HG03175 (cell line): ENCODE measurements at regions not wholly inside any gene's neighbourhood (a gene's known extent, or its start where the extent isn't known, plus 50 kb on each side); places are given as distances from the start of the nearest gene placed in this dataset.
"Not testable (repeated sequence)": the region's sequence is repeated elsewhere in the genome, so short reads cannot be mapped to it uniquely, and the experiment has no call there.

ENCODE experiments used
- ATAC-seq: cut with Tn5 transposase; IDR thresholded peaks from one replicate; pipeline ENCODE4 v1.9.1; 2021; ENCODE audit warnings: mild to moderate bottlenecking, moderate library complexity; ENCODE audit not compliant: unreplicated experiment

DNA sequence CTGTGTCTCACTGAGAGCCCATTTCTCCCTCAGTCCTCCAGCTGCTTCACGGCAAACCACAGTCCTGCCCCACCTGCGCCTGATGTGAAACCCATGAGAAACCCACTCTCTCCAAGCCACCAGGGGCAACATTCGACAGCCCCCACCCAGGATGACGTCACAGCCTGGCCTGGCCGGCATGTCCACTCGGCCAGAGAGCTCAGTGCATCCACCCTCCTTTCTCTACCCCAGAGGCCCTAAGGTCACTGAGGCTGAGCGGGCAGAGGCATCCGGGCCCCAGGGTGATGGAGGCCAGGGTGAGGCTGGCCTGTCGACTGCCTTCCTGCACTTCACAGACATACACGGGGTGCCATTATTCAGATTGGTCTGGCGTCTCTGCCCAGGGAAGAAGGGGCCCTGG, 402.7 kb upstream of the MYT1L start:
- ATAC-seq, result no peak

DNA sequence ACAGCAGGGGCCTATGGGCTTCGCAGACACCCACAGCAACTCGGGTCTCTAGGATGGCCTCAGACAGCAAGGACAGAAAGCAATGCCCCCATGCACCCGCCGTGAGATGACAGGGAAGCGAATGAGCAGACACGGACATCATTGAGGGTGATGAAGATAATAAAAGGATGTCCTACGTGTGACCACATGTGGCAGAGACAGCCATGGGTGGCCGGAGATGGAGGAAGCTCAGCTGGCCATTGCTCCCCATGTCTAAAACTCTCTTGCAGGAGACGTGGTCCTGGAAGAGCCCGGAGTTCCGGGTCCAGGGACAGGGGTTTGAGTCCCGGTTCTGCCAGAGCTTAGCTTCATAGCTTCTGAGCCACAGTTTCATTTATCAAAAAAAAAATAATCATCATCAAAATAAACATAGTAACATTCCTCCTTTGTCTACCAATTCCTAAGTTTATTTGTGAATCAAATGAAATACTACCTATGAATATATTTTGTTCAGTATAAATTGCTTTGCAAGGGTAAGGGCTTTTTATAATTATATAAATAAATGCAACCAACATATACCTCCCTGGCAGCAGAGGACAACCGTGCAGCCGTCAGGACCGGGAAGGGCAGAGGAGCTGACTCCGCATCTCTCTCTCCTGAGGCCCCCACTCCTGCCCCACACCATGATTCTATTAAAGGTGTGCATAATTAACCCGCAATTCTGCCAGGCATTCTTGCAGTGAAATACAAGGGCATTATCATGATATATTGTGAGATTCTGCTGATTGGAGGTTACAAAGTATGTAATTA, 401.4 kb upstream of the MYT1L start:
- ATAC-seq, result no peak

DNA sequence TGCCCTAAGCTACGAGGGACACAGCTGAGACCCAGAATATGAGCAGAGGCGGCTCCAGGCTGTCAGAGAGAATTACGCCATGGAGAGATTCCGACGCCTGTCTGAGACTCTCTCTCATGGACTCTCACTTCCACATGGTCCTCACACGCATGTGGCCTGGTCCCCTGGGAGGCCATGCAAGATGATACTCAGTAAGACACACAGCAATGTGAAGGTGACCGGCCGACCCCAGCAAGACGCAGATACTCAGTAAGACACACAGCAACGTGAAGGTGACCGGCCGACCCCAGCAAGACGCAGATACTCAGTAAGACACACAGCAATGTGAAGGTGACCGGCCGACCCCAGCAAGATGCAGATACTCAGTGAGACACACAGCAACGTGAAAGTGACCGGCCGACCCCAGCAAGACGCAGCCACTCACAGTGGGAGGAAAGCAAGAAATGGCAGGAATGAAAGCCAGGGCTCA, 400.8 kb upstream of the MYT1L start:
- no peak for ATAC-seq

DNA sequence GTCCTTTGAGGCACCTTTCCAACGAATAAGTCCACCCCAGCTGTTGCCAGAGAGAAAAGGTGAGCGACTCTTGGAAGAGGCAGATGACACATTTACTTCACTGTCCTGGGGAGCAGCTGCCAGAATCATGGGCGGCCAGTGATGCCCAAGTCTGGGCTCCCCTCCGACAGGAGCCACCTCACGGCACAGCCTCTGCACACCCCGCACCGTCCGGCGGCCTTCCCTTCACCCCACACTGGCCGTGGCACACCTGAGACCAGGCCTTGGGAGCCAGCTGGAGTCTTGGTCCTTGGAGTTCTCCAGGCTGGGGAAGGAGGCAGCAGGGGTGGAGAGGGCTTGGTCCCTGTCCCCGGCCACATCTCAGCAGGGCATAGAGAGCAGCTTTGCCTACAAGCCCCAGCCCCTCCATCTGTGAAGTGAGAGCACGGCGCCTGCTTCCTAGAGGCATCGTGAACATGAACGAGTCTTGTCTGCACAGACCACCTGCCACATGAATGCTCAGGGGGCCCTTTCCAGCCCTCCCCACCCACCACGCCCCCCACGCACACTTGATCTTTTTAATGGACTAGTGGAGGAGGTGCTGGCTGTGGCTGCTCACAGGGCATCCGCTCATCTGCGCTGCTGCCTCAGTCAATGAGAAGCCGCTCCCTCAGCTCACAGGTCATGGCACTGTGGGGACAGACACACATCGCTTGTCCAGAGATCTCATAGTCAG, 400.2 kb upstream of the MYT1L start:
- no peak for ATAC-seq

DNA sequence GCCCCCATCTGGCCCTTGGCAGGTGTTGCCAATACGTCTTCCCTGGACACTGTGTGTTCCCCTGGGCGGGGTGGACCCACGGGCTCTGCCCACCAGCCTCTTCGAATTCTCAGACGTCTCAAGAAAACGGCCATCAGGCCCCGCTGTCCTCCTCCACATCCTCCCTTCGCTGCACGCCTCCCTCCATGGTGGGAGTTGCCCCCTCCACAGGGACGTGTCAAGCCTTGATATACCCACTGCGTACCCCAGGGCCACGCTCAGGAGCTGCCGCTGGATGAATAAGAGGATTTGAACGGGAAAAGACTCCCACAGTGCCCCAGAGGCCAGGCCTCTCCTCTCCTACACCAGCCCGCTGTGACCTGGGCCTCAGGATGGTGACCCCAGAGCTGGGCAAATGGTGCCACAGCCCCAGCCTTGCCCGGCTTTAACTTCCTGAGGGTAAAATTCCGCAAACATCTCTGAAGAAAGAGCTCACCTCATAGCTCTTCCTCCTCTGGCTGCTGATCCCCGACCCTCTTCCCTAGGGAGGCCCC, 399.3 kb upstream of the MYT1L start:
- no peak for ATAC-seq

DNA sequence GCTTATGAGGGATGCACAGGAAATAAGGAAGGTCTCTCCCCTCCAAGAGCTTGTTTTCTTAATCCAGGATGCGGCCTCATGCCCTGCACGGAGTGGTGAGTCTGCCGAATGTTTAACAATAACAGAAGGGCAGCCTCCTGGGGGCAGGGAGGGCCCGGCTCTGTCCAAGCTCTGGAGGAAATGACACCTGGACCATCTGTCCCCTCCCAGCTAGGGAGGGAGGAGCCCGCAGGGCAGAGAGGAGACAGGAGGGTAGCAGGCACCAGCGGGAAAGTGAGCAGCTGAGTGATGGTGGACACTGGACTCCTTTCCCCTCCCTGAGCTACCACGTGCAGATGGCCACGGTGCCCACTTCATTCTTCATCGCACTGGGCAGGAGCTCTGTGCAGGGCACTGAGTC, 398.2 kb upstream of the MYT1L start:
- no peak for ATAC-seq

DNA sequence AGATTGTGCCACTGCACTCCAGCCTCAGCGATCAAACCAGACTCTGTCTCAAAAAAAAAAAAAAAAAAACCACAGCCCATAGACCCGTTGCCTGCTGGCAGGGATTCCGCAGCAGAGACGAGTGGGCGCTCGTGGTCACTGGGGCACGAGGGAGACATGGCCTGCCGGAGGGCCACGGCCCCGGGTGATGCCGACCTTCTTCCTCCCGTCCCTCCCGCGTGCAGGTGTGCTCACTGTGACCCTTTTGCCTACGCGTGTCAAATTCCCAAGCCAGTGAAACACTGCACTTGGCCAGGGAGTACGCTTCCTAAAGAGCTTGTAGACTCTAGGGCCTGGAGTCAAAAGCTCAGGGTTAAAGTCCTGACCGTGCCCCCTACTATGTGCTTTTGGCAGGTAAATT, 397.6 kb upstream of the MYT1L start:
- ATAC-seq, result no peak

DNA sequence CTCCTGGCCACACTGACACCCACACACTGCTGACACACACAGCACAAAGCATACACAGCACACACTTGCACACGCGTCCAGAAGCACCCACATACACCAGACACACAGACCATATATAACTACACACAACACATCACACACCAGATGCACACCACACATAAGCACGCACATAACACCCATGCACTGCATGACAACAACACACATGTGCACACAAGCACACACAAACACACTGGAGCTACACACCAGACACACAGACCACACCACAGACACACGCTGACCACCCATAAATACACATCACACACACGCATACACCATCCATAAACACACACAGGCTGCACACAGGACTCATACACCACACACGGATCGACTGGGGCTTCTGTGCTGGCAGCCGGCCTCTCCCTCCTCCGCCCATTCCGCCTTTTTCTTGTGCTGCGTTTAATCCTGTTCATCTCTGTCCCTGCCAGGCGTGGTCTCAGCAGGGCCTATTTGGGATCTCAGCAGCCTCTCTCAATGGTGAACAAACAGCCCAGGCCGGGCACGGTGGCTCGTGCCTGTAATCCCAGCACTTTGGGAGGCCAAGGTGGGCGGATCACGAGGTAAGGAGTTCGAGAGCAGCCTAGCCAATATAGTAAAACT, 396.9 kb upstream of the MYT1L start:
- ATAC-seq, result no peak

DNA sequence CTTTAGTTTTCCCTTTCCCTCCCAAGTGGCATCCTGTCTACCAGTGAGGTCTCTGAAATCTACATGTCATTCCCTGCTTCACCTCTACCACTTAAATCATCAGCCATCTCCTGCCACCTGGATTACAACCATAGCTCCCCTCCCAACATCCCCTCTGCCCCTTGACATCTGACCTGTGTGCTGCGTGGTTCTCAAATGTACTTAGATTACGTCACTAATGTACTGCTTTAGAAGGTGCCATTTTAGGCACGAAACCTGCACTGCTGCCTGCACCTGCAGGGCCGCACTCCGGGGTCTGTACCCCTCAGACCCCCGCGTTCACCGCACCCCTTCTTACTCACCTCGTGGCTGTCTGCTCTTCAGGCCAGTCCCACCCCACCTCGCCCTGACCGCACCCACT, 395.1 kb upstream of the MYT1L start:
- no peak for ATAC-seq

DNA sequence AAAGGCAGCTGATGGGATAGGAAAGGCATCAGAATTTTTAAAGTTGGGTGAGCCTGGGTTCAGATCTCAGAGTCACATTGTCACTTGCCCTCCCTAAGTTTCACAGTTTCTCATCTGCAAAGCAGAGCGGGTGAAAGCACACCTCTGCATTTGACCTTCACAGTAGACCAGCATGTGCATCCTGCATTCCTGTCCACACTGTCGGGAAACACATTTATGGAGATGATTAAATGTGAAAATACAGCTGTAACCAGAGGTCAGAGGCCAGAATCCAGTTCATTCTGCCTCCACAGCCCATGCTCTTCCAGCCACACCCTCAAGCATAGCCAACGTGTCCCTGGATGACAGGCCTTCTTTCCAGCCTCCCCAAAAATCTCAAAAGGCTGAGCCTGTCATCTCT, 392.0 kb upstream of the MYT1L start:
- ATAC-seq, result no peak

DNA sequence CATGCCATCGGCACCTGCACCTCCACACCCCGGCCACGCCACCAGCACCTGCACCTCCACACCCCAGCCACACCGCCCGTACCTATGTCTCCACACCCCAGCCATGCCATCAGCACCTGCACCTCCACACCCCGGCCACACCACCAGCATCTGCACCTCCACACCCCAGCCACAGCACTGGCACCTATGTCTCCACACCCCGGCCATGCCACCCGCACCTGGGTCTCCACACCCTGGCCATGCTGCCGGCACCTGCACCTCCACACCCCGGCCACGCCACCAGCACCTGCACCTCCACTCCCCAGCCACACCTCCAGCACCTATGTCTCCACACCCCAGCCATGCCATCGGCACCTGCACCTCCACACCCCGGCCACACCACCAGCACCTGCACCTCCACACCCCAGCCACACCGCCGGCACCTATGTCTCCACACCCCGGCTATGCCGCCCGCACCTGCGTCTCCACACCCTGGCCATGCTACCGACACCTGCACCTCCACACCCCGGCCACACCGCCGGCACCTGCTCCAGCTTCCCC, 390.3 kb upstream of the MYT1L start:
- no peak for ATAC-seq

DNA sequence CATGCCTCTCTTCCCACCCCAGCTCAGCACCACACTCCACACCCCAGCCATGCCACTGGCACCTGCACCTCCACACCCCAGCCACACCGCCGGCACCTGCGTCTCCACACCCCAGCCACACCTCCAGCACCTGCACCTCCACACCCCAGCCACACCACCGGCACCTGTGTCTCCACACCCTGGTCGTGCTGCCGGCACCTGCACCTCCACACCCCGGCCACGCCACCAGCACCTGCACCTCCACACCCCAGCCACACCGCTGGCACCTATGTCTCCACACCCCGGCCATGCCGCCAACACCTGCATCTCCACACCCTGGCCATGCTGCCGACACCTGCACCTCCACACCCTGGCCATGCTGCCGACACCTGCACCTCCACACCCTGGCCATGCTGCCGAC, 389.7 kb upstream of the MYT1L start:
- ATAC-seq, result not testable (repeated sequence)

DNA sequence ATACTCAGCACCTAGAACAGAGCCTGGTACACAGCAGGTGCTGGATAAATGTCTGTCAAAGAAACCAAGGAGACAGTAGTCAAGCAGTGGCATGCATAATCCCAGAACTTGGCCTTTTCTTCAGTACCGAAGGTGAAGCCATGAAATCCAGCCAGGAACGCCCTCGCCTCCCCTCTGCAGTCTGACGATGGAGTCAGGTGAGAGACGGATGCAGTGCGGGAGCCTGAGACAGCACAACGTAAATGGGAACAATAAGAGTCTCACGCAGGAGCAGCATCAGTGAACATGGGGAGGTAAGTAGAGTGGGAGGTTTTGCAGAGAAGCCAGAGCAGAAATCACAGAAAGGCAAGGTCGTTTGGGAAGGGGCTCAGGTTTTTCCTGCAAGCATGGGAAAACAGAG, 389.3 kb upstream of the MYT1L start:
- ATAC-seq, result no peak

DNA sequence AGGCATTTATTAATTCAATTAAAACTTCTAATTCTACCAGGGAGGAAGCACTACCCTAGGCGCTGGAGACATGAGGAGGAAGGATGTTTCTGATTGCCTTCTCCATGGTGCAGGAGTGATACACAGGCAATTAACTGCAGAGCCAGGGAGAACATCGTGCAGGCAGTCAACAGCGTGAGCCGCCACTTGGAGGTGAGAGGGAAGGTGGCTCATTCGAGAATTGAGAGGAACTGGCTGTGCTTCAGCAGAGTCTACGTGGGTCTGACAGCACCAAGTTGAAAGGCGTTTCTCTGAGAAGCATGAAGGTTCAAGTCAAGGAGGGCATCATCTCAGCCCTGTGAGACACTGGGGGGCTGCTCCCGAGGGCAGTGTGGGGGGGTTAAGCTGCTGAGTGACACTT, 388.7 kb upstream of the MYT1L start:
- ATAC-seq, result no peak

DNA sequence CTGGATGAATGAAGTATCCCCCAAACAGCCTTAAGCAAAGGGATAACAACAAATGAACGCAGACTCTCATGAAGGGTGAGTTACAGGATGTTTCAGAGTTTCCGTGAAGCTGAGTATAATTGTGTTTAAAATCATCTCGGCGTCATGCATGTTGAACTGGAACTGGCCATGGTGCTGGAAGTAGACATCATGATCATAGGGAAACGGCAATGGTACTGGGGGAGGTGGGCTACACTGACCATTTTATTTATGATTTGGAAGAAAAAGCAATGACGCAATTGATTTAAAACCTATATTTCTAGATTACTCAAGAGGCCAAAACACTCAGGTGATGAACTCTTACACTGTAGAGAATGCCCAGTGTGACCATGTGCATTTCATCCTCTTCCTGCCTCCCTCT, 387.9 kb upstream of the MYT1L start:
- no peak for ATAC-seq

DNA sequence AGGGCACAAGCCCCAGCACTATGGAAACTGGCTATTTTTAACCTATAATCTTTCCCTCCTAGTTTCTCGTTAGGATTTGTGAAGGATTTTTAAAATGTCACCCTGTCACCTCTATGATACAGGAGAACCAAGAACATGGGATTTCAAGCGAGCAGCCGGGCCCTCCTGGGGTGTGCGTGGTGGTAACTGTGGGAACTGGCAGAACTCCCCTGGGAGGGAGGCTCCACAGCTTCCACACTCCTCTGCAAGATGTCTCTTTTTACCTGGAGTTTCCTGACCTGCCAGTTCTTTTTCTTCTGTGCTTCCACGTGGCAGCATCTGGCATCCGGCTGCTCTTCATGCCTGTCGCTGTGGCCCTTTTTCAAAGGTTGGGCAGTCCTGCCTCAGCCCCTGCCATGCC, 386.3 kb upstream of the MYT1L start:
- no peak for ATAC-seq

DNA sequence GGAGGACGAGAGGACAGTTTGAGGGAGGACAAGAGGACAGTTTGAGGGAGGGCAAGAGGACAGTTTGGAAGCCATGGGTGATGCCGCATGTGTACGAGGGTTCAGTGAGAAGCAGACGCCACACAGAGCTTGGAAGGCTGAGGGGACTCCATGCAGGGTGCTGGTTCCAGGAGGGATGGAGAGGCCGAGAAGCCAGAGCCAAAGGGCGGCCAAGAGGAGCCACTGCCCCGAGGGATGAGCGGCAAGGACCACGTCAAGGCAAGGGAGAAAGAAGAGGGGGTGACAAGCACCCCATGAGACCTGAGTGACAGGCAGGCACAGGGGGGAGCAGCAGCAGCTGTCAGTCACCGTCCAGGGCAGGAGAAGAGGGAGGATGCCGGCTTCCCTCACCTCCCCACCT, 385.7 kb upstream of the MYT1L start:
- no peak for ATAC-seq

DNA sequence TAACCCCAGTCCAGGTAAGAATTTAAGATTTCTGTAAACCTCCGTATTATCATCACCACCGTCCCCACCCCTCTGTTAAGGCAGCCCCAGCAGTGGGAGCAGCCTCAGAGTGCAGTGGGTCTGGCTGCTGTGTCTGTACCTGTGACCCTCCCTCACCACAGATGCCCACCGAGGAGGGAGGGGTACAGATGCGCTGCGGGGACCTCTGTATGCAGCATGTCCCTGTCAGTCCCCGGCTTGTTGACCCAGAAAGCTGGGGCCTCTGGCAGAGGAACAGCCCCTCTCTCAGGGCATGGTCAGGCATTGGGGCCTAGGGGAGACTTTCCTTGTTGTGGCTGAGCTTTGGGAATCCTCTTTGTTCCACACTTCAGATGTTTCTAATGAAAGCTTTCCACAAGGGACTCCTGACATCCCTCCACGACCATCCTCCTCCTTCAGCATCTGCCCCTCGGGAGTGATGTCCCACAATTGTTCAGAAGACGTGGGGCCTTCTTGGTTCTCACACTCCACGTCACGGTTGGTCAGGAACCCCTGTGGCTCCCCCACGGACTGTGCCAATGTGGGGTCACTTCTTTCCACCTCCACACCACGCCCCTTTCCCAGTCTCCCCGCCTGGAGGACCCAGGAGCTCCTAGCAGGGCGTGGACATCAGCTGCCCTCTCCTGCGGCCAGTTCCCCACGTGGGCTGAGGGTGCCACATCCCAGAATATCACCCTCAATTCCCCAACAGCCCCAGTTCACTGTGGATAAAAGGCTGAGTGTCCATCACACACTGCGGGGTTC, 384.2 kb upstream of the MYT1L start:
- no peak for ATAC-seq

DNA sequence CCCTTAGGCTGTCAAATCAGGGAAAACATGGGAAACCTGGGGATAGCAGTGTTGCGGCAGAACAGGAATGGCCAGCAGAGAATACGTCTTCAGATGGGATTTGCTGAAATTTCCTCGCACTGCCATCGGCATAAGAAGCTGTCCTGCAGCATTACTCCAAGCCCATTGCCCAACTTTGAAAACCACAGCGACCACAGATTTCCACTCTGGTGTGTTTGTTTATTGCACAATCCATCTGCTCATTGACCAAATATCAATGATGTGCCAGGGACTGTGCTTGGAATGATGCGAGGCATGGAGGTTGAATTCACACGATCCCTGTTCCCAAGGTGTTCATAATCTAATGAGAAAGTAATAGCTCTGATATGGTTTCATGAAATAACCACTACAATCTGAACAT, 383.3 kb upstream of the MYT1L start:
- ATAC-seq, result no peak

DNA sequence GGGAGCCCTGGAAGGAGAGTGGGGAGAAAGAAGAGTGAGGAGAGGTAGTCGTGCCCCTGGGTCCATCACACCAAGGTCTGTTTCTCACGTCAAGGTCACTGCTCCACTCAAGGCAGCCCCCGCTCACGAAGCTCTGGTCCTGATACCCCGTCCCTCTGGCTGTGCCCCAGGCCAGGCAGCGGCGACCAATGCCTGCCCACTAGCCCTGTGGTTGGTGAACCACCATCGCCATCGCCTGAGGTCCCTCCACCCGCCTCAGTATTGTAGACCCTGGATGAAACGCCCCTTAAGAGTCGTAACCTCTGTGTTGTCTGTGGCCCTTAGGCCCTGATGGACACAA, 378.3 kb upstream of the MYT1L start:
- ATAC-seq, result no peak
